Tibial nerve (tissue), 4 donors: ENCODE measurements at regions not wholly inside any gene's neighbourhood (a gene's known extent, or its start where the extent isn't known, plus 50 kb on each side); places are given as distances from the start of the nearest gene placed in this dataset.

ENCODE experiments used
- EP300 ChIP-seq, 2 donors: sonication (generic); formaldehyde crosslinking; IDR thresholded peaks; one replicate each; pipeline ENCODE4 v1.6.1; 2017; ENCODE audit warnings: antibody characterized with exemption in 2 of 2, mild to moderate bottlenecking in 1 of 2
- POLR2A ChIP-seq, 2 donors: fragments of 450-650 bp; IDR thresholded peaks; one replicate each; pipeline ENCODE4 v1.6.1; 2017; ENCODE audit warnings: antibody characterized with exemption in 2 of 2, mild to moderate bottlenecking in 2 of 2, moderate library complexity in 2 of 2
- TF ChIP-seq, protein P1 (sequence below), 5 experiments: fragments of 200-600 bp in 3 of 5; fragments of 450-650 bp in 2 of 5; sonication (generic) in 3 of 5; IDR thresholded peaks; one replicate each; pipeline ENCODE4 v1.5.1; 2016 to 2019; ENCODE audit warnings: antibody characterized with exemption in 5 of 5, mild to moderate bottlenecking in 3 of 5, moderate library complexity in 2 of 5

DNA sequence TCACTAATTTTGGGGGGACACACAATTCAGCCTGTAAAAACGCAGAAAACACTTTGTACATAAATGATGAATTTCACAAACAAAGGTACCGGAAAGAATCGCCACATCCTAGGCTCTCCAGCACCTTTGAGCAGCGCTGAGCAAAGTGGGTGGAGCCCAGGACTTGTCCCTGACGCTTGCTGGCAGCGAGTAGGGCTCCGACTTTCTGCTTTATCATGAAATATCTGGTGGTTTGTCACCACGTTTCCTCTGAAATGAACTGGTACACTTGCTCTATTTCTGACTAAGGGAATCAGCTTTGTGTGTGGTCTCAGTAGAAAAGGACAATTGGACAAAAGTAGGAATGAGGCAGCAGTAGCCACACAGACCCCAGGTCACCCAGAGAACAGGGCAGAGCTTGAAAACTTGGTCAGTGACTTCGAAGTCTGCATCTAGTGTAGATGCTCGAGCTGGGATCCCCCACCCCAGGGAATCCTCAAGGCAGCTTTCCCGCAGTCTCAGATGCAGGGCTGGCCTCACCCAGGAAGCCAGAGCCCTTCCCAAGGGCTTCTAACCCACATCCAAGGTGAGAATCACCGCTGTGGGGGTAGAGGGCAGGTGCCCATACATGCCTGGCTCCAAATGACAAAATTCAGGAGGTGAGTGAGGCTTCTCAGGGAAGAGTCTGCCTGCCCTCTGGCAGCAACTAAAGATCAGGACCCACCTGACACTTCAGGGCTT is 85.3 kb upstream of the SOX1 start:
- TF ChIP-seq, protein P1, sequence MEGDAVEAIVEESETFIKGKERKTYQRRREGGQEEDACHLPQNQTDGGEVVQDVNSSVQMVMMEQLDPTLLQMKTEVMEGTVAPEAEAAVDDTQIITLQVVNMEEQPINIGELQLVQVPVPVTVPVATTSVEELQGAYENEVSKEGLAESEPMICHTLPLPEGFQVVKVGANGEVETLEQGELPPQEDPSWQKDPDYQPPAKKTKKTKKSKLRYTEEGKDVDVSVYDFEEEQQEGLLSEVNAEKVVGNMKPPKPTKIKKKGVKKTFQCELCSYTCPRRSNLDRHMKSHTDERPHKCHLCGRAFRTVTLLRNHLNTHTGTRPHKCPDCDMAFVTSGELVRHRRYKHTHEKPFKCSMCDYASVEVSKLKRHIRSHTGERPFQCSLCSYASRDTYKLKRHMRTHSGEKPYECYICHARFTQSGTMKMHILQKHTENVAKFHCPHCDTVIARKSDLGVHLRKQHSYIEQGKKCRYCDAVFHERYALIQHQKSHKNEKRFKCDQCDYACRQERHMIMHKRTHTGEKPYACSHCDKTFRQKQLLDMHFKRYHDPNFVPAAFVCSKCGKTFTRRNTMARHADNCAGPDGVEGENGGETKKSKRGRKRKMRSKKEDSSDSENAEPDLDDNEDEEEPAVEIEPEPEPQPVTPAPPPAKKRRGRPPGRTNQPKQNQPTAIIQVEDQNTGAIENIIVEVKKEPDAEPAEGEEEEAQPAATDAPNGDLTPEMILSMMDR (IDR thresholded peaks at IDR 0.05), result no peak
- TF ChIP-seq POLR2A (IDR thresholded peaks at IDR 0.05) (no peak), EP300 (IDR thresholded peaks at IDR 0.05) (no peak)
